ENCODE measurements at regions not wholly inside any gene's neighbourhood (a gene's known extent, or its start where the extent isn't known, plus 50 kb on each side); places are given as distances from the start of the nearest gene placed in this dataset.
"Not testable (repeated sequence)": the region's sequence is repeated elsewhere in the genome, so short reads cannot be mapped to it uniquely, and the experiment has no call there.

DNA sequence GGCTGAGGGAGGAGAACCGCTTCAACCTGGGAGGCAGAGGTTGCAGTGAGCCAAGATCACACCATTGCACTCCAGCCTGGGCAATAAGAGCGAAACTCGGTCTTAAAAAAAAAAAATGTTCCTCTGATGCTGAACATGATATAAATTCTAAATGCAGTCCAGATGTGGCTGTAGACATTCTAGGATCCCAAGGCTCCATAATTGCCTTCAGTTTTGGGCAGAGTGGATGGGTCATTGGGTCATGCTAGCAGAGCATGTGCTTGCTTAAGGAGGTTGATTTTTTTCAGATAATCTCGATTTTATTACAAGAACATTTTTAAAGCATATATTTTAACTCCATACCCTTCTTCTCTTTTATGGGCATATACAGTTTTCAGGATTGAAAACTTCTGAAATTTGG, 112.0 kb downstream of the UTRN start:
- DNase-seq = no peak

GRCh38 chr6:144400321-144400720, 115.2 kb downstream of the UTRN start:
- DNase-seq = no peak

DNA sequence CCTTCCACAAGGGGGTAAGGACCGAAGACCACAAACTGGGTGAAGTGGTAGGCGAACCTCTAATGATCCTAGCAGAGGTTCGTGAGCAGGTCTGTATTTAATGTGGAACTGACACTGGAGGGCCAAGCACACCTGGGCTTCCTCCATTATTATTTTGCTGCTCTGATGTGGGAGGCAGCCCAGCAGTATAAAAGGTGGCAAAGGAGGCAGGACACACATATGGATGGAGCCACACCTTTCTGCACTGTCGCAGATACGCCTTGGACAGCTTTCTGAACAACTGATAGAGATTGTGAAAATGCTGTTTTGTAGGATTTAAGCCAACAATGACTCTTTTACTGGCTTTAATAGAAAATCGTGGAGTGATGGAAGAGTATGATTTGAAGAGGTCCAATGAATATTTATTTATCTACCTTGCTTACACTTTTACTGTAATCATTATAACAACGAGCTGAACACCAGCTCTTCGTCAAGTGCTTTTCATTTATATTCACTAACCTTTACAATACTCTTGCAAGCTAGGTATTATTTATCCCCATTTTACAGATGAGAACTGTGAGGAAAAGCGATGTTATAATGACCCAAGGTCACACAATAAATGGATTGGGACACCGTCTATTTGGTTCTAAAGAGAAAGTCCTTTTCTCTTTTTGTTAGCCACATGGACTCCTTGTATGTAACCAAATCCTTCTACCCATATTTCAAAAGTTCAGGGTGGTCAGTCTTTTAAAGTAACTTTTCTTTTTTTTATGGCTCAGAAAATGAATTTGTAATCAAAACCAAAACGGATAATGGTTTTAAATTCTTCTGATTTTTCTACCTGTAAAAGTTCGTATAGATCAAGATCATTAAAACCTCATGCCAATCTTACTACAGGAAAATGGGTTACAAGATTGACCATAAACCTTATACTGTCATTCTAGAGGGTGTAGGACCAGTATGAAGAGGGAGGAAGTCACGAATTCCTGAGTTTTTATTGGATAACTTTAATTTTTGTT, 116.9 kb downstream of the UTRN start:
- no peak for DNase-seq

DNA sequence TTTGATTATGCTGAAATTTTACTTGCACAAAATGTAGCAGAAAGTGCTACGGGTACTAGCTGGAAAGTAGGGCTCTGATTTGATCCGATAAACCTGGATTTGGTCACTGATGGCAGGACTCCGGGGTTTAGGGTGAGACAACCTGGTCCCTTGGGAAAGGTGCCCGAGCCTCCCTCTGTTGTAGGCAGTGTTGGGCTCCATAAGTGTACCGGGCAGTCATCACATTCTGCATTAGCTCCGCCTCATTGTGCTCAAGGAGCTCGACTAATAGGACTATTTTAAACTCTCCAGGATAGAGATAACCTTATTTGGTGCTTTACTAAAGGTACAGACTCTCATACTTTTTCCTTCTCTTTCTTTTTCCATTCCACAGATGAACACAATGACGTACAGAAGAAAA, 117.6 kb downstream of the UTRN start:
- DNase-seq = no peak

GRCh38 chr6:144405163-144405562, 120.0 kb downstream of the UTRN start:
- DNase-seq = no peak

DNA sequence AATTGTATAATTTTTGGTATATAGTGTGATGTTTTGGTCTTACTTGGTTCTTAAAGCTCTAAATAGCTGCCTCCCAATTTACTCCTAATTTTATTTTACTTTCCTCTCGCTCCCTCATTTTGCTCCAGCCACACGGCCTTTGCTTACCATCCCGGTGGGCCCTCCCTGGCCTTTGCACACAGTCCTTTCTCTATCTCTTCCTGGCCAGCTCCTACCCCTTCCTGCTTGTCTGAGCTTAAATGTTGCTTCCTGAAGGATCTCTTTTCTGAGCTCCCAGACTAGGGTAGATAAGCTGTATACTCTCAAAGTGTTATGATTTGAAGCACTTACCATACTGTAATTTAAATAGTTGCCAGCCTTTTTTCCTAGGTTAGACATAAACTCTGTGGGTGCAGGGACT, 121.7 kb downstream of the UTRN start:
- DNase-seq = no peak

DNA sequence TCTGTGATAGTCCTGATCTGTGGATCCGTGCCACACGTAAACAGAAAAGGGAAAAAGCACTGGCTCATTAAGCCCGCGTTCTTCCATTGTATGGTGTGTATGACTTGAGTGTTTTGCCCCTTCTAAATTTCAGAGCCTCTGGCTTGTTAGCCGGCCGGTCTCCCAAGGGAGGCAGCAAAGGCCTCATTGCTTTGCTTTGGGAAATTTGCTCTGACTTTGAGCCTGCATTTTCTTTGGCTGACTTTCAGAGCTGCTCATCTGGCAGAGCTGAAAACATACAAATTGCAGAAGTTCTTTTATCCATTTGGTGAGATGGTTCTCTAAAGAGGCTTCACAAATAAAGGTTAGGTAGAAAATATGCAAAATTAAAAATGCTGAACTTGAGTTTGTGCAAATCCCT, 123.0 kb downstream of the UTRN start:
- peak; percentile 31 for DNase-seq

DNA sequence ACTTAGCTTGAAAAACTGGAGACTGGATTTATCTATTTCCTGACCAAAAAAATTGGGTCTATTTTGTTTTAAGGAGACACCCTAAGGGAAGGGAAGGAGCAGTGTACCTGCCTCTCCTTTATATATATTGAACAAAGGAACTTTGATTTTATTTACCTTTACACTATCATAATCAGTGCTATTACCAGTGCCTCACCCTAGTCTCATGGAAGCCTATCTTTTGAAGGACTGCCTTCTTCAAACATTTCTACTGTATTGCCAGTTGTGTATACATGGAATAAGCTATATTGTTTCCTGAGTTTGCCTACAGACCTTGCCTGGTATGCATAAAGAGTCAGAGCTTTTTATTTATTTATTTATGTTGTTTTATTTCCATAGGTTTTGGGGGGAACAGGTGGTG, 124.9 kb downstream of the UTRN start:
- no peak for DNase-seq

GRCh38 chr6:144410574-144410973, 125.4 kb downstream of the UTRN start:
- not testable (repeated sequence) for DNase-seq

GRCh38 chr6:144411531-144412165, 126.5 kb downstream of the UTRN start:
- DNase-seq = peak; percentile 36

DNA sequence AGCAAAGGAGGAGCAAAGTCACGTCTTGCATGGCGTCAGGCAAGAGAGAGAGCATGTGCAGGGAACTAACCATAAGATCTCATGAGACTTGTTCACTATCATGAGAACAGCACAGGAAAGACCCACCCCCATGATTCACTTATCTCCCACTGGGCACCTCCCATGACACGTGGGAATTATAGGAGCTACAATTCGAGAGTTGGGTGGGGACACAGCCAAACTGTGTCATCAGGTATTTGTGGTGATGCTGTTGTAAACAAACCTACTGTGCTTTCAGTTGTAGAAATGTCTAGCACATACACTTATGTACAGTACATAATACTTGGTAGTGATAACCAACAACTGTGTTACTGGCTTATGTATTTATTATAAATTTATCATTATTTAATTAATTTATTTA, 128.3 kb downstream of the UTRN start:
- DNase-seq = no peak

DNA sequence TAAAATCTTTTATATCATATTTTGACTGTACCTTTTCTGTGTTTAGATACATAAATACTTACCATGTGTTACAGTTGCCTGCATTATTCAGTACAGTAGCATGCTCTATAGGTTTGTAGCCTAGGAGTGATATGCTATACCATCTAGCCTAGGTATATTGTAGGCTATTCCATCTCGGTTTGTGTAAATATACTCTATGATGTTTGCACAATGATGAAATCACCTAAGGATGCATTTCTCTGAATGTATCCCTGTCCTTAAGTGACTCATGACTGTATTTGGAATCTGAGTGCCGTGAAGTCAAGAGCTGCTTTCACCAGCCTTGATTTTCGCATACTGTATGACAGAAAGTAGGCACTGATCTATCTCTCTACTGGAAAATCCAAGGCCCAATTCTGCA, 129.9 kb downstream of the UTRN start:
- no peak for DNase-seq

- DNase-seq = no peak
Observed at GRCh38 chr6:144415835-144416237, 130.7 kb downstream of the UTRN start.

DNA sequence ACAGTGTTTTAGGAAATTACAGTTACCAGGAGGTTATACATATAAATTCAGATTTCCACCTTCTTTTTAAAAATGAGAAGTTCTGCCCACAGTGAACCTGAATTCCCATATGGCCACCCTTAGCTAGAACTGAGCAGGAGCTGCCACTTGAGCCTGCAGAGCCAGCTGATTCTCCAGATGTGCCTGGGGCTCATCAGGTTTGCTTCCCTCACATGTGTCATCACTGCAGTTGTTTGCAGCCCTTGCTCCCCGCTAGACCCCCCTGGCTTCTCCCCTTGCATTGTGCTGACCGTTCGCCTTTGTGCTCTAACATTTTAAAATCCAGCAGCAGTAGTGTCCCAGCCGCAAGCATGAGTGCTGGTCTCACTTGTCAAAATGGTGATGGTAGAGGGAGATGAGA, 131.1 kb downstream of the UTRN start:
- no peak for DNase-seq

- DNase-seq = no peak
Observed at GRCh38 chr6:144416773-144417172, 131.6 kb downstream of the UTRN start.

DNA sequence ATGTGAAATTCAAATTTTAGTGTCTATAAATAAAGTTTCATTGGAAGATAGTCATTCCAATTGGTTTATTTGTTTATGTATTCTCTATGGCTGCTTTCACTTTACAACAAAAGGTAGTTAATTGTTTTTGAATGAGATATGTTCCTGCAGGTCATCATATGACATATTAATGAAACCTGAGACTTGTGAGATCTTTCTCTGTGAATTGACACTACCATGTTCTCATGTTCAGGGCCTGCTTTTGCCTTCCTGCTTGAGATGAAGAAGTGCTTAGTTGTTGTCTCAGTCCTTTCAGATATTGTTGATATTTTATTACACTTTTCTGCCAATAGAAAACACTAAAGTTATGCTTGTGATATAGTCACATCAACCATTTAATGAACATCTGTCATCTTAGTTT, 132.5 kb downstream of the UTRN start:
- DNase-seq = no peak

GRCh38 chr6:144418959-144419545, 133.9 kb downstream of the UTRN start:
- DNase-seq = no peak

DNA sequence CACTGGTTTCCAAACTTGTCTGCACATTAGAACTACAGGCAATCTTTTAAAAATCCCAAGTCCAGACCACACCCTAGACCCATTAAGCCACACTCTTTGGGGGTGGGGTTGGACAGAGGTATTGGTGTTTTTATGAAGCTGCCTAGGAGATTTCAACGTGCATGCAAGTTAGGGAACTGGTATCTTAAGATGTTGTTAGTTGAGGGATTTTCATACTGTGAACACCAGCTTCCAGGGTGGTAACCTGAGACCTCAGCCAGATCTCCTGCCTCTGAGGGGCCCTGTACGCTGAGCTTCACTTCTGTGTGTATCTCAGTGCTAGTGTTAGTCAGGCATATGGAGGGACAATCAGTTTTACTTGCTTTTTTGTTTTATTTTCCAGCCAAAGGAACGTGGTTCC, 138.0 kb downstream of the UTRN start:
- no peak for DNase-seq

DNA sequence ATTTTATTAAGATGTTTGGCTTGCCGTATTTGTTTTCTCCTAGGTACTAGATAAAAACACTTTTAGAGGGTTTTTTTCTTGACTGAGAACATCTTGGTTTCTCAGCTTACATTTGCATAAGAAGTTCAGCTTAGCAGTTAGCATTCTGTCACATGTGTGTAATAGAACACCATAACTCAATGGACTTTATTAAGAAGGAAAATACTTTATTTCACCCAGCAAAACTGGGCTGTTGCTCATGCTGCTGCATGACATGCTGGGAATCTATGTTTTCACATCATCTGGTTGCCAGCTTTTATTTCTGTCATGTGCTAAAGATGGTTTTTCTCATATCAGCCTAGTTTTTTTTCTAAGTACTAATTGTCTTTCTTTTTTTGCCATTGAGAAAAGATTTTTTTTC, 144.6 kb downstream of the UTRN start:
- DNase-seq = no peak

DNA sequence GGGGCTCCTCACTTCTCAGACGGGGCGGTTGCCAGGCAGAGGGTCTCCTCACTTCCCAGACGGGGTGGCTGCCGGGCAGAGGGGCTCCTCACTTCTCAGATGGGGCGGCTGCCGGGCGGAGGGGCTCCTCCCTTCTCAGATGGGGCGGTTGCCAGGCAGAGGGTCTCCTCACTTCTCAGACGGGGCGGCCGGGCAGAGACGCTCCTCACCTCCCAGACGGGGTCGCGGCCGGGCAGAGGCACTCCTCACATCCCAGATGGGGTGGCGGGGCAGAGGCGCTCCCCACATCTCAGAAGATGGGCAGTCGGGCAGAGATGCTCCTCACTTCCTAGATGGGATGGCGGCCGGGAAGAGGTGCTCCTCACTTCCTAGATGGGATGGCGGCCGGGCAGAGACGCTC, 148.3 kb downstream of the UTRN start:
- not testable (repeated sequence) for DNase-seq

GRCh38 chr6:144434308-144434990, 149.3 kb downstream of the UTRN start:
- no peak for DNase-seq

DNA sequence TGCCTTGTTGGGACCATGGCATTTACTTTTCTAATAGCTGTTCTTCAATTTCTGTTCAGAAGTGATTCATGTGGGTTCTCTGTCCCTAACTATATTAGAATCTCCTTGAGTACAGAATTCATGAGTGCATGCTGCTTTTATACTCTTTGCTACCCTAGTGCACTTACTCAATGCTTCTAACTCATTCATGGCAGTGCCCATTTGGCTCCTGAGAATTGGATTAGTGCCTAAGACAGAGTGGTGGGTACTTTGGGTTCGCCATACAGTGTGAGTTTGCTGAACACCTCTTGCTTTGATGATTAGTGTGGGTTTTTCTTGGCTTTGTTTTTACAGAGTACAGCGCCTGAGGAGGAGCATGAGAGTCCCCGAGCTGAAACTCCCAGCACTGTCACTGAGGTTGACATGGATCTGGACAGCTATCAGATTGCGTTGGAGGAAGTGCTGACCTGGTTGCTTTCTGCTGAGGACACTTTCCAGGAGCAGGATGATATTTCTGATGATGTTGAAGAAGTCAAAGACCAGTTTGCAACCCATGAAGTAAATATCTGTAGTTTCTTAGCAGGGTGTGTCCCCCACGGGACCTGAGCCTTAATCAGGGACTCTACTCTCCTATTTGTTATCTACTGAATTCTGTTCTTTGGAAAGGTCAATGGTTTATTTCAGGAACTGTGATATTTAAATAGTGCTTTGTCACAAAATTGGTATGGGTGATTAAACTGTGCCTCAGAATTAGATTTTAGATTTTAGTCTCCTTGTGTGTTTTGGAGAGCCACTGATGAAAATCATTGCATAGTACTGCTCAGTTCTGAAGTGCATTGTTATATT, 150.7 kb downstream of the UTRN start:
- DNase-seq = no peak
